B cell (primary cell): ENCODE measurements at regions not wholly inside any gene's neighbourhood (a gene's known extent, or its start where the extent isn't known, plus 50 kb on each side); places are given as distances from the start of the nearest gene placed in this dataset.

Source experiments
- EZH2 ChIP-seq: IDR thresholded peaks from 2 replicates; pipeline ENCODE4 v1.6.1; 2012; ENCODE audit warnings: borderline replicate concordance, low read depth, mild to moderate bottlenecking, moderate library complexity, low read length; ENCODE audit not compliant: insufficient read depth, poor library complexity, severe bottlenecking
- TF ChIP-seq, protein P1 (sequence below): fragments of 200-600 bp; IDR thresholded peaks from one replicate; pipeline ENCODE4 v1.8.0; 2022; ENCODE audit warnings: antibody characterized with exemption, mild to moderate bottlenecking

DNA sequence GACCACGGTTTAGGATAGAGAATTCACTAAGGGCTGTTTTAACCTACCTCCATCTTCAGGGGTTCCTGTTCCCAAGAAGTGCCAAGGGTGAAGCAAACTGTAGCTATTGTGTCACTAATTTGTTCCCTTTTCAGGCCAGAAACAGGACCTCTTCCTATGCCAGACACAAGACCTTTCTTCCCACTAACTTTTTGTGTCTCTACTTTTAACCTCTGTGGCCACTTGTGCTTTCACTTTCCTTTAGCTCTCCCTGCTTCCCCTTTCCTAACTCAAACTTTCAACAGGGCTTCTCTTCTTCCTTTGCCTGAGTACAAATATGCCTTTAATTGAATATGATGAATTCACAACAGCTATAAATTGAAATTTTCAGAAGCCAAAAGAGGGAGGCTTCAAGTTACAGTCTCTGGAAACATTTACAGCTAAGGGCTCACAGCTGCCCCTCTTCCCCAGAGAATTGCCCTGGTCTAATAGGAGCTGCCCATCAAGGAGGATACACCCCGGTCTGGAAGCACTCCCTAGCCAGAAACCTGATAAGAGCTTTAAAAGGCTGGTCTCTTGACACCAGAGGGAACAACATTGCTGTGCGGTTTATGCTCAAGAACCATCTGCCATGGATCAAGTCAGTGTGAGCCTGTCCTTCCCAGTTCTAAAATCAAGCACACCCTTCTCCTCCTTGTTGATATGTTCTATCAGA is 61.7 kb upstream of the PLS3 start:
- TF ChIP-seq, protein P1, sequence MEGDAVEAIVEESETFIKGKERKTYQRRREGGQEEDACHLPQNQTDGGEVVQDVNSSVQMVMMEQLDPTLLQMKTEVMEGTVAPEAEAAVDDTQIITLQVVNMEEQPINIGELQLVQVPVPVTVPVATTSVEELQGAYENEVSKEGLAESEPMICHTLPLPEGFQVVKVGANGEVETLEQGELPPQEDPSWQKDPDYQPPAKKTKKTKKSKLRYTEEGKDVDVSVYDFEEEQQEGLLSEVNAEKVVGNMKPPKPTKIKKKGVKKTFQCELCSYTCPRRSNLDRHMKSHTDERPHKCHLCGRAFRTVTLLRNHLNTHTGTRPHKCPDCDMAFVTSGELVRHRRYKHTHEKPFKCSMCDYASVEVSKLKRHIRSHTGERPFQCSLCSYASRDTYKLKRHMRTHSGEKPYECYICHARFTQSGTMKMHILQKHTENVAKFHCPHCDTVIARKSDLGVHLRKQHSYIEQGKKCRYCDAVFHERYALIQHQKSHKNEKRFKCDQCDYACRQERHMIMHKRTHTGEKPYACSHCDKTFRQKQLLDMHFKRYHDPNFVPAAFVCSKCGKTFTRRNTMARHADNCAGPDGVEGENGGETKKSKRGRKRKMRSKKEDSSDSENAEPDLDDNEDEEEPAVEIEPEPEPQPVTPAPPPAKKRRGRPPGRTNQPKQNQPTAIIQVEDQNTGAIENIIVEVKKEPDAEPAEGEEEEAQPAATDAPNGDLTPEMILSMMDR, result no peak
- no peak for TF ChIP-seq EZH2
